Sigmoid colon (tissue), 3 donors: ENCODE measurements at regions not wholly inside any gene's neighbourhood (a gene's known extent, or its start where the extent isn't known, plus 50 kb on each side); places are given as distances from the start of the nearest gene placed in this dataset.

Experiments
- CTCF ChIP-seq, 4 experiments: fragments of 450-650 bp in 3 of 4; fragments of 200-600 bp in 1 of 4; IDR thresholded peaks; one replicate each; pipeline ENCODE4 v1.5.1; 2016 to 2019; ENCODE audit warnings: antibody characterized with exemption in 4 of 4, mild to moderate bottlenecking in 3 of 4, moderate library complexity in 2 of 4
- POLR2A ChIP-seq, 2 donors: fragments of 450-650 bp; IDR thresholded peaks; one replicate each; pipeline ENCODE4 v1.6.1; 2016; ENCODE audit warnings: antibody characterized with exemption in 2 of 2, mild to moderate bottlenecking in 2 of 2, moderate library complexity in 2 of 2

DNA sequence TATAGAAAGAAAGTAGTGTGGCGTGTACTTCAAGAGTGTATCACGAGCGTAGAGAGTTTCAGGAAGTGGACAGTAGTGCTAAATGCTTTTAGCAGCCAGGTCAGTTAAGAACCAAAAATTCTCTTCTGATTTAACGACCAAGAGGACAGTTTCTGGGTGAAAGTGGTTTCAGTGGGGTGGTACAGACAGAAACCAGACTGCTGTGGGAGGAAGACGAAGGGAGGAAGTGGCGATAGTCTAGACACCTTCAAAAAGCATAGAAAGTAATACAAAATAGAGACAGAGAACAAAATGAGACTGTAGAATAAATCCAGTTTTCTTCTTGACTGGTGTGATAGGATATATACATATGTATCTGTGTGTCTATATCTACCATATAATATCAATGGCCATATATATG lies 93.5 kb downstream of the MBL2 start:
- no peak for TF ChIP-seq CTCF (IDR thresholded peaks at IDR 0.05)
- no peak for TF ChIP-seq POLR2A (IDR thresholded peaks at IDR 0.05)
